HG03442 (cell line): ENCODE measurements at regions not wholly inside any gene's neighbourhood (a gene's known extent, or its start where the extent isn't known, plus 50 kb on each side); places are given as distances from the start of the nearest gene placed in this dataset.
"Not testable (repeated sequence)": the region's sequence is repeated elsewhere in the genome, so short reads cannot be mapped to it uniquely, and the experiment has no call there.

ENCODE experiments used
- ATAC-seq: cut with Tn5 transposase; IDR thresholded peaks from one replicate; pipeline ENCODE4 v1.9.1; 2021; ENCODE audit warnings: mild to moderate bottlenecking, moderate library complexity; ENCODE audit not compliant: unreplicated experiment

DNA sequence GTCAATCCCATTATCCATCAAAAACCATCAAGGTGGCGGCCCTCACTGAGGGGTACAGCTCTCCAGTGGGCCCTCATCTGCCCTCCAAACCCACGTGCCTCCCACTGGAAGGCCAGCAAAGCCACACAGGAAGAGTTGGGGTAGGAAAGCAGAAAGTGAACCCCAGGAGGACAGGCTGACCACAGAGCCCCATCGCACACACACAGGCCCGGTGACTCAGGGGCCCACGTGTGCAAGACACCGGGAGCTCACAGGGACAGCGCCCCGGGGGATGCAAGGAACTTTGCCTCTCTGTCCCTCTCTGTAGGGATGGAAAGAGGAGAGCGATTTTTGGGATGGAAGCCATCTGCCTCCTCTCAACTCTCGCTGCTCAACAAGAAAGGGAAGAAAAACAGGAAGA is 85.0 kb upstream of the FRG2C start:
- not testable (repeated sequence) for ATAC-seq

DNA sequence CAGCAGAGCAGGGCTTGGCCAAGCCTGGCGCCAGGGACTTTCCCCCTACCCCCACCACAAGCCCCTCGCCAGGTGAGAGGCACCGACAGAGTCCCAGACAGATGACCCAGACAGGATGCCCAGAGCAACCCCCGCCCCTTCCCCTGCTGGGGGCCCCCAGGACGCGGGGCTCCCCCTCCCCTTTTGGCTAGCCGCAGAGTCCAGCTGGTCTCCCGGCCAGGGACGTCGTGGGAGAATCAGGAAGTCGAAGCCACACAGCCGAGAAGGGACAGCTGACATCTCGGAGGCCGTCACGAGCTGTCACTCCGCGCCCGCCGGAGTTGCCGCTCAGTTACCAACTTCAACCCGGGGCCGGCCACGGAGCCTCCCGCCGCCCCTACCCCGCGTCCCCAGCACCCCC is 84.6 kb upstream of the FRG2C start:
- not testable (repeated sequence) for ATAC-seq

DNA sequence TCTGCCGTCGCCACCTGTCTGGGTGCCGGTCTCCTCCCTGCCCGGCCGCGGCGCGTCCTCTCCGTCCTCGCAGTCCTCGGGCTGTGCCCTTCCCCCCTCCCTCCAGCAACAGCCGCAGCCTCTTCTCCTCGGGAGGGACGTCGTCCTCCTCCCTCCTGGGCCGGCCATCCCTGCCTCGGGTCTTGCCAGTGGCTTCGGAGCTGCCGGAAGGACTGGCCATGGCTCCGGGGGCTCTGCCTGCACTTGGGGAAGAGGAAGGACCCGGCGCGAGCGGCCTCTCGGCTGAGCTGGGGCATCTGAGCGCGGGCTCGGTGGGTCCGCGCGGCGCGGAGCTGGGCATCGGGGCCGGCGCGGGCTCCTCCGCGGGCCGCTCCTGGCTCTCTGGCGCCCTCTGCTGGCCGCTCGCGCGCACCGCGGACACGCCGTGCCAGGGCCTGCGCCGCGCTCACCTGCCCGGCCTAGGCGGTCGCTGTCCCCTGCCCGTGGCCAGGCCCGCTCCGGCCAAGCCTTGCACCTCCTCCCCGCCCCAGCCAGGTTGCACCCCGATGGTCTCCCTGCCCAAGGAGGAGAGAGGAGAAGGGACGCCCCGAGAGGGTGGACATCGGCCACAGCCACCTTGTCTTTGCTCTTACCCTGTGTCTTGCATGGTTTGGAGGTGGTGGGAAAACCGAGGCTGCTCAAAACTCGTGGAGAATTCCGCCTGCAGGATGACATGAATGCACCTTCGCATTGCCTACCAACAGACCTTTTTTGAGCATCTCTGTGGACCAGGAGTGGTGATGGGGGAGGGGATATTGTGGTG is 83.9 kb upstream of the FRG2C start:
- peak; percentile 61 for ATAC-seq

DNA sequence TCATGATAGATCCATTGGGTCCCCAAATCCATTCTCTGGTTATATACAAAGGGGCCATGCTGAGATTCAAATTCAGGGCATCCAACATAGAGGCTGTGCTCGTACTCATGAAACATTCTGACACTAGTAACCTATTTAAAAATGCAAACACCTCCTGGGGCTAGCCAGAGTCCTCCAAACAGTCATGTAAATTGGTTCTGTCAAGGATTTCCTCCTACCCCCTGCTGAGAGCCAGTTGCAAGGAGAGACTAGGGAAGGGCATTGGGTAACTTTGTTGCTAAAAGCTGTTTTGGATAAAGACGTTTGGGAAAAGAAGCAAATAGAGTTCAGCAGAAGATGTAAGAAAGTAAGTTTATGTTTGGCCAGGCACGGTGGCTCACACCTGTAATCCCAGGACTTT is 81.6 kb upstream of the FRG2C start:
- not testable (repeated sequence) for ATAC-seq

DNA sequence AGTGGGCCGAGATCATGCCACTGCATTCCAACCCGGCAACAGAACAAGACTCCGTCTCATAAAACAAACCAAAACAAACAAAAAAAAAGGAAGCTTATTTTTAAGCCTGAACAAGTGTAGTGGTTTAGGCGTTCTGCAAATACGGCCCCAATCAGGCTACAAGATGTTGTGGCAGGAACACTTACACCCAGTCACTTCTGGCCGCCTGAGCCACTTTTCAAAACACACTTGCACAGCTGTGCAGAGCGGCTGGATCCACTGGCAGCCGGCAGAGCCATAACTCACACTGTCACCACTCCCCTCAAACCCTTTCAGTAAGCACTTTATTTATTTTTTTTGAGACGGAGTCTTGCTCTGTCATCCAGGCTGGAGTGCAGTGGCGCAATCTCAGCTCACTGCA is 81.0 kb upstream of the FRG2C start:
- not testable (repeated sequence) for ATAC-seq

DNA sequence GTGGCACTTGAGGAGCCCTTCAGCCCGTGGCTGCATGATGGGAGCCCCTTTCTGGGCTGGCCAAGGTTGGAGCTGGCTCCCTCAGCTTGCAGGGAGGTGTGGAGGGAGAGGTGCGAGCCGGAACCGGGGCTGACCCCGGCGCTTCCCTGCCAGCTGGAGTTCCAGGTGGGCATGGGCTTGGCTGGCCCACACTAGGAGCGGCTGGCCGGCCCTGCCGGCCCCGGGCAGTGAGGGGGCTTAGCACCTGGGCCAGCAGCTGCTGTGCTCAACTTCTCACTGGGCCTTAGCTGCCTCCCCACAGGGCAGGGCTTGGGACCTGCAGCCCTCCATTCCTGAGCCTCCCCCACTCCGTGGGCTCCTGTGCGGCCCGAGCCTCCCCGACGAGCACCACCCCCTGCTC is 76.4 kb upstream of the FRG2C start:
- ATAC-seq = not testable (repeated sequence)

DNA sequence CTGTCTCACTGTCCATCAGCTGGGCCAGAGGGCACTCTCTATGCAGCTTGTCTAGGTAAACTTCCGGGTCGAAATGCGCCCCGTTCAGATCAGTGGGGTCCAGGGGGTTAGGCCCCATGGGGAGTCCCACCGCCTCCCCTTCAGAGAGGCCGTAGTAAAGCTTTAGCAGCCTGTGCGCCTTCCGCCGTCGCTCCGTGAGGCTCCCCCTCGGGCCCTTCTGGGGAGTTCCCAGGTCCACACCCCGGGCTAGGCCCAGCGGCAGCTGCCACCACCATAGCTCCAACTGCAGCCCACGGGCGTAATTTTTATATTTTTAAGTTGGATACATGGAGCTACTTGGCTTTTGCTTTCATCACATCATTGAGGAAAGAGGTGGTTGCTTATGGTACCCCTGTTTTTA is 73.7 kb upstream of the FRG2C start:
- not testable (repeated sequence) for ATAC-seq

DNA sequence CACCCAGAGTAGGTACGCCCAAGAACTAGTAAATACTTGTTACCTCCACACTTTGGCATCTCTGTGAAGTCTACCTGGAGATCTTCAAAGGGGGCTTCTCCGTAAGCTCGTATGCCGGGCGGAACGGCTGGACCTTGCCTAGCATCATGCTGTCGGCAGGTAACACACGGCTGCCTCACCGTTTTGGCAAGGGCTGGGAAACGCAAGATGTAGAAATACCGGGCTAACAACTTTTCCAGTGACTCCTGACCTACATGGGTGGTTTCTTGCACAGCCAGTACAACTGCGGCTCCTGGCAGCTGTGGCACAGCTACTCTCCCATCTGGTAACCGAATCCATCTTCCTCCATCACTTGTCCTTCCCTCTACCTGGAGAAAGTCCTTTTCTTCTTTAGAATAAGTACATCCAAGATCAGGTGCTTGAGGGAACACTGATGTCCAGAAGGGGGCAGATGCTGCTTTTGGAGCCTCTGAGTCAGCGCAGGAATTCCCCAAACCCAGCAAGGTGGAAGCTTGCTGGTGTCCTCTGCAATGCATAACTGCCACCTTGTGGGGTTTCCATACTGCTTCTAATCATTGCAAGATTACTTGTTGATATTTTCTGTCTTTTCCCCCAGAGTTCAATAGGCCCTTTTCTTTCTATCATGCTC is 59.7 kb upstream of the FRG2C start:
- not testable (repeated sequence) for ATAC-seq

DNA sequence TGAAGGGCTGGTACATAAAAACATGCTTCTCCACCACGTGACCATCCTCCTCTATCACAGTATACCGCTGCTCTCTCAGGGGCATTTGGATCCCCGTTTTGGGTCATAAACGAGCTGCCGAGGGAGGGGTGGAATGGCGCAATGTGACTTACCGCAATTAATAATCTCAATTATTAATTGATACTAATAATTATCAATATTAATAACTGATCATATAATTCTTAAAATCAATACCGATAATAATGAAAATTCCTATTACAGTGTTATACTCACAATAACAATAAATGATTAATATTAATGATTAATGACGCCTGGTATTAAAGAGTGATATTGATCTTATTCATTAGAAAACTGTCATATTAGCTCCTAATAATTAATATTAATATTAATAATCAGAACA is 56.1 kb upstream of the FRG2C start:
- ATAC-seq = not testable (repeated sequence)

DNA sequence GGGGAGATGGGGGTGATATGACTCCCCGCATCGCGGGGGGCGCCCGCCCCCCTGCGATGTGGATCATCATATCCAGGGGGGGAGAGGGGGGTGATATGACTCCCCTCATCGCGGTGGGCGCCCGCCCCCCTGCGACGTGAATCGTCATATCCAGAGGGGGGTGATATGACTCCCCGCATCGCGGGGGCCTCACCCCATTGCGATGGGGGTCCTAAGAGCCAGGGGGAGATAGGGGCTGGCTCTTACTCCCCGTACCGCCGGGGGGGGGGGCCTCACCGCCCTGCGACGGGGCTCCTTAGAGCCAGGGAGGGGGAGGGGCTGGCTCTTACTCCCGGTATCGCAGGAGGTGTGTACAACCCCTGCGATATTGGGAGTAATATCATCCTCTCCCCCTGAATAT is 54.5 kb upstream of the FRG2C start:
- not testable (repeated sequence) for ATAC-seq

DNA sequence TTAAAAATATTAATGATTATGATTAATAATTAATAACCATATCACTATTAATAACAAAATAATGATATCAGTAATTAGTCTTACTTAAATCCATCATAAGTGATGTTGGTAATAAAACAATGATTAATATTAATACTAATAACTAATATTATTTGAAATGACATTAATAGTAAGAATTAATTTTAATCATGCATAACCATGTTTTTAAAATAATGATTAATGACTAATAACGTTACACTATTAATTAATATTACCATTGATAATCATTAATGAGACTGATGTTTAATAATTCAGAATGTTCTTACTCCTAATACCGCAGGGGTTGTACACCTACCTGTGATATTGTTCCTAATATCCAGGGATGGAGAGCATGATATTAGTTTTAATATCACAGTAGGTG is 53.4 kb upstream of the FRG2C start:
- ATAC-seq = no peak

DNA sequence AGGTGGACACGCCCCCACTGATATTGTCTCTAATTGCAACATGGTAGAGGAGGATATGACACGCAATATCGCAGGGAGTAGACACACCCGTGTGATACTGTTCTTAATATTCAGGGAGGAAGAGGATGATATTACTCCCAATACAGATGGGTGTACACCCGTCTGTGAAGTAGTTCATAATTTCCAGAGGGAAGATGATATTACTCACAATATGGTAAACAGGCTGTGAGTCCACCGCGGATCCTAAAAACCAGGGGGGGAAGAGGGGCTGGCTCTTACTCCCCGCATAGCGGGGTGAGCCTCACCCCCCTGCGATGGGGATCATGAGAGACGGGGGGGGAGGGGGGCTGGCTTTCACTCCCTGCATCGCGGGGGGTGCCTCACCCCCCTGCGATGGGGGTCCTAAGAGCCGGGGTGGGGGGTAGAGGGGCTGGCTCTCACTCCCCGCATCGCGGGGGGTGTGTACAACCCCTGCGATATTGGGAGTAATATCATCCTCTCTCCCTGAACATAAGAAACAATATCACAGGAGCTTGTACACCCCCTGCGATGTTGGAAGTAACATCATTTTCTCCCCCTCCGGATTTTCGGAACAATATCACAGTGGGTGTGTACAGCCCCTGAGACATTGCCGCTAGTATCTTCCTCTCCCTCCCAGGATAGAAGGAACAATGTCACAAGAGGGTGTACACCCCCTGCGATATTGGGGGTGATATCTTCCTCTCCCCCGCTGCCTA is 52.2 kb upstream of the FRG2C start:
- ATAC-seq = not testable (repeated sequence)
